HEK293T (cell line): ENCODE measurements at regions not wholly inside any gene's neighbourhood (a gene's known extent, or its start where the extent isn't known, plus 50 kb on each side); places are given as distances from the start of the nearest gene placed in this dataset.

Experiments used
- CTCF ChIA-PET: fragments of 350-600 bp; formaldehyde crosslinking; extraction: SDS; loops from one replicate; lab custom pipeline; 2021; ENCODE audit warnings: antibody characterized with exemption, inconsistent platforms; lab: Yijun Ruan, JAX
- POLR2A ChIA-PET: fragments of 350-600 bp; formaldehyde crosslinking; extraction: SDS; loops from one replicate; lab custom pipeline; 2020; ENCODE audit warnings: antibody characterized with exemption, inconsistent platforms; lab: Yijun Ruan, JAX
- DNase-seq: peaks from one replicate; pipeline ENCODE4 v3.0.0; 2012; ENCODE audit warnings: mixed read lengths; ENCODE audit errors: extremely low spot score
- ARNT ChIP-seq: fragments of 450-650 bp; IDR thresholded peaks from 2 replicates; pipeline ENCODE4 v1.6.1; 2017; ENCODE audit warnings: mild to moderate bottlenecking
- BHLHE40 ChIP-seq: fragments of 450-650 bp; IDR thresholded peaks from 2 replicates; pipeline ENCODE4 v1.6.1; 2016; ENCODE audit warnings: mild to moderate bottlenecking, moderate library complexity, borderline replicate concordance
- CTBP1 ChIP-seq: fragments of 450-650 bp; IDR thresholded peaks from 2 replicates; pipeline ENCODE4 v1.6.1; 2016; ENCODE audit warnings: borderline replicate concordance
- ELF4 ChIP-seq: fragments of 450-650 bp; IDR thresholded peaks from 2 replicates; pipeline ENCODE4 v1.6.1; 2017; ENCODE audit warnings: antibody characterized with exemption
- FOXA1 ChIP-seq: fragments of 450-650 bp; IDR thresholded peaks from 2 replicates; pipeline ENCODE4 v1.6.1; 2016; ENCODE audit warnings: mild to moderate bottlenecking
- FOXK2 ChIP-seq: fragments of 450-650 bp; IDR thresholded peaks from 2 replicates; pipeline ENCODE4 v1.6.1; 2016; ENCODE audit warnings: mild to moderate bottlenecking
- FOXM1 ChIP-seq: fragments of 450-650 bp; IDR thresholded peaks from 2 replicates; pipeline ENCODE4 v1.6.1; 2017; ENCODE audit warnings: mild to moderate bottlenecking, borderline replicate concordance
- HDGF ChIP-seq: fragments of 450-650 bp; IDR thresholded peaks from 2 replicates; pipeline ENCODE4 v1.6.1; 2017; ENCODE audit warnings: antibody characterized with exemption, borderline replicate concordance
- L3MBTL2 ChIP-seq: fragments of 450-650 bp; conservative IDR thresholded peaks from 2 replicates; pipeline ENCODE4 v1.6.1; 2016; ENCODE audit warnings: mild to moderate bottlenecking
- LEF1 ChIP-seq: fragments of 450-650 bp; IDR thresholded peaks from 2 replicates; pipeline ENCODE4 v1.6.1; 2017; ENCODE audit warnings: mild to moderate bottlenecking, borderline replicate concordance
- NFRKB ChIP-seq: fragments of 450-650 bp; IDR thresholded peaks from 2 replicates; pipeline ENCODE4 v1.6.1; 2016; ENCODE audit warnings: mild to moderate bottlenecking, moderate library complexity
- SP1 ChIP-seq: fragments of 450-650 bp; IDR thresholded peaks from 2 replicates; pipeline ENCODE4 v1.6.1; 2017
- SUZ12 ChIP-seq: fragments of 450-650 bp; IDR thresholded peaks from 2 replicates; pipeline ENCODE4 v1.6.1; 2016; ENCODE audit warnings: mild to moderate bottlenecking
- TARDBP ChIP-seq: fragments of 450-650 bp; IDR thresholded peaks from 2 replicates; pipeline ENCODE4 v1.6.1; 2016
- ZNF384 ChIP-seq: fragments of 450-650 bp; IDR thresholded peaks from 2 replicates; pipeline ENCODE4 v1.6.1; 2016
- TF ChIP-seq, protein P1 (sequence below): fragments of 450-650 bp; IDR thresholded peaks from 2 replicates; pipeline ENCODE4 v1.6.1; 2016

DNA sequence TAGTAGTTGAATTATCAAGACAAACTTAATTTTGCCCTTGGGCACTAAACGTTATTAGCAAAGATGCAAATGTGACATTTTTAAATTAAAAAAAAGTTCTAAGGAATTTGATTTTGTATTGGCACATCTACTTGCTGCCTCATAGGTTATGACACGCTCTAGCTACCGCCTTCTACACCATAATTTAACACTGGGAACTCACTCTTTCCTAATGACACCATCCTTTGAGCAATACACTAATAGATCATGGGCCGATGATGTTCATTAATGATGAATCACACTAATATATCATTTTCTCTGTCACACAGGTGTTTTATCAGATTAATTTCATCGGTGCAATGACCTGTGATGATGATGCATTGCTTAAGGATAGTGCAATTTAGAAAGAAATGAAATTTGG lies 528.8 kb upstream of the PCDH9 start:
- POLR2A ChIA-PET = no interaction called here
- TF ChIP-seq LEF1 (no peak), TARDBP (no peak), FOXM1 (no peak), HDGF (no peak), FOXK2 (no peak), L3MBTL2 (no peak), CTBP1 (no peak), NFRKB (no peak), ZNF384 (no peak), SP1 (no peak), BHLHE40 (no peak), ELF4 (no peak), SUZ12 (no peak), ARNT (no peak)
- CTCF ChIA-PET = no interaction called here
- no peak for DNase-seq

DNA sequence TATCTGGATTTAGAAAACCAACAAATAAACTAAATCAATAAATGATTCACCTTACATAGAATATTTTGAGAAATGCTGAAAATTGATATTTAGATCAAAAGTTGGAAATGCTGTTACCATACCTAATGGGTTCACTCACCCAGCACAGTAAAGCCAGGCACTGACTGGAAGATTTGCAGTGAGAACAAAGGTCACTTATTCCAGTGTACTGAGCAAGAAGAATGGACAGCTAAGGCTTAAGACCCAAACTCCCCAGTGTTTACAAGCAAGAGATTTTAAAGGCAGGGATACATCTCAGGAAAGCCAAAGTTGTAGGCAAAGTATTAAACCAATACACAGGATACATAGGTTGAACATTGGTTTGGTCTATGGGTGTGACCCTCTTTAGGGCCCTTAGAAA lies 523.9 kb upstream of the PCDH9 start:
- DNase-seq = no peak
- POLR2A ChIA-PET = no interaction called here
- CTCF ChIA-PET = no interaction called here
- TF ChIP-seq SUZ12 = no peak
- TF ChIP-seq L3MBTL2 = no peak
- no peak for TF ChIP-seq NFRKB
- no peak for TF ChIP-seq LEF1
- TF ChIP-seq ARNT = no peak
- no peak for TF ChIP-seq TARDBP
- TF ChIP-seq BHLHE40 = no peak
- no peak for TF ChIP-seq FOXK2
- TF ChIP-seq ELF4 = no peak
- TF ChIP-seq SP1 = no peak
- no peak for TF ChIP-seq ZNF384
- TF ChIP-seq FOXM1 = no peak
- no peak for TF ChIP-seq HDGF
- TF ChIP-seq FOXA1 = no peak
- TF ChIP-seq, protein P1, sequence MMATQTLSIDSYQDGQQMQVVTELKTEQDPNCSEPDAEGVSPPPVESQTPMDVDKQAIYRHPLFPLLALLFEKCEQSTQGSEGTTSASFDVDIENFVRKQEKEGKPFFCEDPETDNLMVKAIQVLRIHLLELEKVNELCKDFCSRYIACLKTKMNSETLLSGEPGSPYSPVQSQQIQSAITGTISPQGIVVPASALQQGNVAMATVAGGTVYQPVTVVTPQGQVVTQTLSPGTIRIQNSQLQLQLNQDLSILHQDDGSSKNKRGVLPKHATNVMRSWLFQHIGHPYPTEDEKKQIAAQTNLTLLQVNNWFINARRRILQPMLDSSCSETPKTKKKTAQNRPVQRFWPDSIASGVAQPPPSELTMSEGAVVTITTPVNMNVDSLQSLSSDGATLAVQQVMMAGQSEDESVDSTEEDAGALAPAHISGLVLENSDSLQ = no peak
- no peak for TF ChIP-seq CTBP1

DNA sequence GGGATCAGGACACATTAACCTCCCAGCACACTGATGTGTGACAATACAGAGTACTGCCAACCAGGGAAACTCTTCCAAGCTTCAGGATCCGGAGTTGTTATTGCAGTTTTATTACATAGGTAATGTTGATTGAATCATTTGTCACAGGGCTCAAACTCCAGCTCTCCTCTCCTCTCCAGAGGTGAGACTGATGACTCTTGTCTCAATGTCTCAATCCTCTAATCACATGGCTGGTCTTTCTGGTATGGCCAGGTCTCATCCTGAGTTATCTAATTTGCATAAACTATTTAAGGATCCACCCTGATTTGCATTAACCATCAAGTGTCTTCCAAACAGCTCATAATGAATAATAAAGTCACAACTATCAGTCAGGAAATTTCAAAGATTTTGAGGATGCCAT lies 522.6 kb upstream of the PCDH9 start:
- no peak for TF ChIP-seq FOXK2
- no peak for TF ChIP-seq SUZ12
- no peak for TF ChIP-seq BHLHE40
- no peak for TF ChIP-seq ELF4
- TF ChIP-seq NFRKB = no peak
- TF ChIP-seq, protein P1 = no peak
- ChIA-PET CTCF (no interaction called here), POLR2A (no interaction called here)
- DNase-seq = no peak

DNA sequence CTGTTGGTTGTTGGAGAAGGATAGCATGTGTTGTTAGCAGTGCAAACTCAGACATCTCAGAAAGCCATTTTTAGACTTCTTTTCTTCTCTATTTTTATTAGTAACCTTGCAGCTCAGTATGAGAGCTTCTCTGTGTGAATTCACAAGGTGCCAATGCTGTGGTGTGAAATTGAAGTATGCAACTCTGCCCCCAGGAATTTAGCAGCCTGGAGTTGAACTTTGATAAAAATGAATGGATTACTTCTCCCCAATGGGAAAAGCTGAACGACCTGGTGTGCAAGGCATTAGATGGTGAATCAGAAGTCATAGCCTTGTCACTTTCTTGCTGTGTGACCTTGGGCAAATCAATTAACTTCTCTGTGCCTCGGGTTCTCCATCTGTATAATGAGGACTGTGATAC lies 512.3 kb upstream of the PCDH9 start:
- TF ChIP-seq SP1 (no peak), NFRKB (no peak), HDGF (no peak), LEF1 (no peak), BHLHE40 (no peak), FOXK2 (no peak), TARDBP (no peak), ELF4 (no peak), ZNF384 (no peak), CTBP1 (no peak), FOXM1 (no peak), SUZ12 (no peak), FOXA1 (no peak), L3MBTL2 (no peak), ARNT (no peak)
- TF ChIP-seq, protein P1 = no peak
- DNase-seq = no peak
- CTCF ChIA-PET = no interaction called here
- POLR2A ChIA-PET = no interaction called here

- CTCF ChIA-PET = interaction anchor here (0.6 kb wide), 1 partner anchor 1186 kb away, joined by 4 read pairs; no protein-coding TSS in a partner anchor
- no peak for DNase-seq
- no peak for TF ChIP-seq BHLHE40
- no peak for TF ChIP-seq SUZ12
- no peak for TF ChIP-seq TARDBP
- POLR2A ChIA-PET = interaction anchor here (0.6 kb wide), 1 partner anchor 817 kb away, joined by 3 read pairs; no protein-coding TSS in a partner anchor
These were observed 510.9 kb upstream of the PCDH9 start for GRCh38 chr13:67740871-67741535.

GRCh38 chr13:67736646-67737420 lies 506.7 kb upstream of the PCDH9 start:
- ChIA-PET CTCF (interaction anchor here (0.7 to 0.8 kb wide), 3 partner anchors 8 to 362 kb away, joined by 3 to 5 read pairs (median 4); no protein-coding TSS in a partner anchor), POLR2A (no interaction called here)
- DNase-seq = peak; percentile 78
- peak; percentile 81; the same call in 1 of the 2 replicates for TF ChIP-seq FOXK2
- TF ChIP-seq, protein P1 = peak; percentile 83
- peak; percentile 90 for TF ChIP-seq CTBP1
- TF ChIP-seq NFRKB = no peak
- no peak for TF ChIP-seq SUZ12
- peak; percentile 77; the same call in 1 of the 2 replicates for TF ChIP-seq FOXM1
- no peak for TF ChIP-seq FOXA1
- TF ChIP-seq ZNF384 = peak; percentile 71
- peak; percentile 90; the same call in 1 of the 2 replicates for TF ChIP-seq LEF1
- no peak for TF ChIP-seq TARDBP
